GM18505 (cell line): ENCODE measurements at regions not wholly inside any gene's neighbourhood (a gene's known extent, or its start where the extent isn't known, plus 50 kb on each side); places are given as distances from the start of the nearest gene placed in this dataset.

Source experiments
- ATAC-seq: cut with Tn5 transposase; IDR thresholded peaks from one replicate; pipeline ENCODE4 v1.9.1; 2021; ENCODE audit not compliant: unreplicated experiment
- POLR2A ChIP-seq: IDR thresholded peaks from 4 replicates; pipeline ENCODE4 v1.6.1; 2011; ENCODE audit warnings: borderline replicate concordance; ENCODE audit not compliant: insufficient read depth, insufficient read length; ENCODE audit errors: extremely low read depth

- no peak for ATAC-seq
- TF ChIP-seq POLR2A: no peak
Measured at GRCh38 chr18:40102903-40103302, 1852.1 kb upstream of the PIK3C3 start.

DNA sequence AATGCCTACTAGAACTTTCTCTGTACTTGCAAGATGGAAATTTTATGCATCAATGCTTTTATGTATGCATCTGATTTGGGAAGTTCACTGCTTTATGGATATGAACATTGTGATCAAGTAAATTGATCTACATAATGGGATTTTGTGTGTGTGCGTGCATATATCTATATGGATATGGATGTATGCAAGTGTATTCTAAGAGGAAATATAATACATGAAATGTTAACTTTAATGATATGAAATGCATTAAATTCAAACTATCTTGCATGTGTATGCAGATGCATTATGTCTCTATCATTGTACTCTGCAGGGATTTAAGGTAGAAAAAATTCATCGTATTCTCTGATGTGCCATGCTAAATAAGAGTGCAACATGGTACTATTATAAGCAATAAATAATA lies 1855.4 kb upstream of the PIK3C3 start:
- TF ChIP-seq POLR2A: no peak
- ATAC-seq: no peak

DNA sequence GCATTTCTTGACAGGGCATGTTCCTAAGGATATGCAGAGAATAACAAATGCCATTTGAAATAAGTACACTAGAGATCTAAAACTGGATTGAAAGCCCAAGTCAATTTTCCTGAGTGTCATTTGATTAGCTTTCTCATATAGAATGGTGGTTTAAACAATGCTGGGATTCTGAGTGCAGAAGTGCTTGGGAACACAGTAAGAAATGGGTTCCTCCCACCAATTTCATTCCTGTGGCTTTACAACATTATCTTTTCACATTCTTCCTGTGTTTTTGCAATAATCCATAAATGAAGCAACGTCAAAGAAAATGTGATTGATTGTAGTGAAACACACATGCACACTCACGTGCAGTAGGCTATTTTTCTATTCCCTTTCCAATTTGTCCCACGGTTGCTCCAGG lies 1858.4 kb upstream of the PIK3C3 start:
- no peak for ATAC-seq
- TF ChIP-seq POLR2A: no peak

DNA sequence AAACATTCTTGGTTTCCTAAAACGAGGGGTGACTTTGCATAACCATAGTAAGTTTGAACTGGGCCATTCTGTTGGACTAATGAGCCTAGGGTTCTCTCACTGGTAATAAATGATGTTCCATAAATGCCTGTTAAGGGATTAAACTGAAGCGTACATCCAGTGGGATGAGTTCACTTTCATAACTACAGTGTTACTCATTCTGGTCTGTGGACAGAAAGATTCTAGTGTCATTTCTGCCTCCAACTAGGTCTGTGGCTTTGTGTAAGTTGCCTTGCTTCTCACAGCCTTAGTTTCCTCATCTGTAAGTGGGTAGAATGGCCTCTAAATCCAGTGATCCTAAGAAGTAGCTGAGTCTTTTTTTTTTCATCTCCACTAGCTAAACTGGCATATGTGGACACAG lies 1860.6 kb upstream of the PIK3C3 start:
- TF ChIP-seq POLR2A: no peak
- ATAC-seq: no peak

- no peak for ATAC-seq
- no peak for TF ChIP-seq POLR2A
Measured at GRCh38 chr18:40088130-40088529, 1866.9 kb upstream of the PIK3C3 start.

DNA sequence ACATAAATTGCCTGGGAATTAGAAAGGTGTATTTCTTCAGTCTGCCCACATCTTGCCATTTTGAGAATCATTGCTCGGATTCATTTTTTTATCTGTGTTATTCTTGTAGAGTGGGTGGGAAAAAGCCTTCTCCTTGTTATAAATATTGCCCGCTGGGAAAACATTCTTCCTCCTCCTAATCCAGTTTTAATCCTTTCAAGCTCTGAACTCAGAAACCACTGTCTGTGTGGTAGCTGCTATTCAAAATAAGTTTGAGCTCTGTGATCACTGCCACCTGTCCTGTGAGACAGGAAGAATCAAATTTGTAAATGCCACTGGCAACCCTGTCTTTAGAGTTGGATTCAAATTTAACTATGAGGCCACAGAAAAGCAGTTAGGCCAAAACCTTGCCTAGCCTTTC lies 1875.2 kb upstream of the PIK3C3 start:
- no peak for ATAC-seq
- no peak for TF ChIP-seq POLR2A

DNA sequence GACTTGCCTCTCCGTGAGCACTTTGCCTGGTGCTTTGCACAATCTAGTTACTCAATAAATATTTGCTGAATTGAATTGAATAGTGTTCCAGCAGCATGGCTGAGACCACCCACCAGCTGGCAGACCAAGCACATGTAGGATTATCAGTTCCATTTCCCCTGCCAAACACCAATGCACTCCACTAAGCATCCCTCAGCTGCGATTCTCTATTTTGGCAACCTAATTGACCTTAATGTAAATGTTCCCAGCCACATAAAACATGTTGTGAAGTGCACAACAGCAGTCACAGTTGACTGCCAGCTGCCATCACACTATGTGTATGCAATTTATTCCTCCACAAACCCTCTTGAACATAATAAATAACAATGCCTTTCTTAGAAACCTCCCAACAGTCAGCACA lies 1879.4 kb upstream of the PIK3C3 start:
- TF ChIP-seq POLR2A: no peak
- ATAC-seq: no peak

DNA sequence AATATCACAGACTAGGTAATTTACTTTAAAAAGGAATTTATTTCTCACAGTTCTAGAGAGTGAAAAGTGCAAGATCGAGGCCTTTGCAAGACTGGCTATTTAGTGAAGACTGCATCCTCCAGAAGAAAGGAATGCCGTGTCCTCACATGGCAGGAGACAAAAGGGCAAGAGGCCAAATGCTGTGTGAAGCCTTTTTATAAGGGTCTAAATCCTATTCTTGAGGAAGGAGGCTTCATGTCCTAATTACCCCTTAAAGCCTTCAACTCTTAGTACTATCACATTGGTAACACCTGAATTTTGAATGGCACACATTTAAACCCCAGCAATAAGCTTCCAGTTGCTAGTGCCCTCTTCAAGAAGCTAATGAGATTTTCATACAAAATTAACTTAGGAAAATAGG lies 1882.3 kb upstream of the PIK3C3 start:
- ATAC-seq: no peak
- no peak for TF ChIP-seq POLR2A

DNA sequence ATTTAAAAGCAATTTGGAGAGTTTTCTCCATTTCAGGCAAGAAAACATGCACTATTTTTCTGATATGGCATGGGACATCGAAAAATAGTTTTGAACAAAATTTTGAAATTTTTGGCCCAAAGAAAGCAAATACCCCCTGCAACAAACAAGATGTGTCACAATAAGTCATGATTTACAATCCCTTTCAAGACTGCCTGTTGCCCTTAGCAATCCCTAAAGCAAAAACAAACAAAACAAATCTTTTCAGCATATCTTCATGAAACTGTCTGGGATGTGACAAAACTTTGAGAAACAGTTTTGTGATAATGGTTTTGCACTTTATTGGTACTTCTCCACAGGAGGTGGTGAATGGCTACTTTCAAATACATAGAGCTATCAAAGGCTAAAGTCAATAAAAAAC lies 1888.7 kb upstream of the PIK3C3 start:
- no peak for ATAC-seq
- no peak for TF ChIP-seq POLR2A

GRCh38 chr18:40063488-40063887 lies 1891.5 kb upstream of the PIK3C3 start:
- no peak for ATAC-seq
- no peak for TF ChIP-seq POLR2A

DNA sequence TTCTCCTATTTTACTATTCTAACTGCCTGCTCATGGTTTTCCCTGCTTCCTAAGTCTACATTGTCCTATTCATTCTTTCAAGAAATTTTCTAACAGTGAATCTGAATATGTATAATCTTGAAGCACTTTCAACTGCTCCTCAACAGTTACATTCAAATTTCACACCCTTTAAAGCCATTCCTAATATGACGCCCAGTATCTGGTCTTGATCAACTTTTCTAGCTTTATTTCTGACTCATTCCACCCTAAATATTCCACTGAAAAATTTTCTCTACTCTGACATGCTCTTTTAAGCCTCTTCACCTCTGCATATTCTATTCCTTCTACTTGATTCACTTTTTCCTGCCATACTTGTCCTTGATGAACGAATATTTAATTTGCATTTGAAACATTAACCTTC lies 1893.9 kb upstream of the PIK3C3 start:
- ATAC-seq: no peak
- TF ChIP-seq POLR2A: no peak

DNA sequence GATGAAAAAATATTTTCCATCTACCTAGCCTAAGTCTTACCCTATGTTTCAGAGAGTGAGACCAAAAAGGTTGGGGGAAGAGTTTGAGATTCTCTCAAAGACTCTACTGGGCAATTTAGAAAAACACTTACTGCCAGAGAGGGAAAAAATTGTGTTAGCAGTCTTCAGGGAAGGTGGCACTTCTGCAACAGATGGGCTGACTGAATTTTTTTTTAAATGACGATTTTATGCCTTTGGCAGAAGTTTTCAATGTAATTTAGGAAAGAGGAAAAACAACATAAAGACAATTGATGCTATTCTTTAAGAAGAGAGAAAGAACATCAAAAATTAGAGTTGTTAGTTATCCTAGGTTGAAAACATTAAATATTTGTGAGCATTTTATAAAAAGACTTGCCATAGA lies 1894.5 kb upstream of the PIK3C3 start:
- no peak for ATAC-seq
- TF ChIP-seq POLR2A: no peak

DNA sequence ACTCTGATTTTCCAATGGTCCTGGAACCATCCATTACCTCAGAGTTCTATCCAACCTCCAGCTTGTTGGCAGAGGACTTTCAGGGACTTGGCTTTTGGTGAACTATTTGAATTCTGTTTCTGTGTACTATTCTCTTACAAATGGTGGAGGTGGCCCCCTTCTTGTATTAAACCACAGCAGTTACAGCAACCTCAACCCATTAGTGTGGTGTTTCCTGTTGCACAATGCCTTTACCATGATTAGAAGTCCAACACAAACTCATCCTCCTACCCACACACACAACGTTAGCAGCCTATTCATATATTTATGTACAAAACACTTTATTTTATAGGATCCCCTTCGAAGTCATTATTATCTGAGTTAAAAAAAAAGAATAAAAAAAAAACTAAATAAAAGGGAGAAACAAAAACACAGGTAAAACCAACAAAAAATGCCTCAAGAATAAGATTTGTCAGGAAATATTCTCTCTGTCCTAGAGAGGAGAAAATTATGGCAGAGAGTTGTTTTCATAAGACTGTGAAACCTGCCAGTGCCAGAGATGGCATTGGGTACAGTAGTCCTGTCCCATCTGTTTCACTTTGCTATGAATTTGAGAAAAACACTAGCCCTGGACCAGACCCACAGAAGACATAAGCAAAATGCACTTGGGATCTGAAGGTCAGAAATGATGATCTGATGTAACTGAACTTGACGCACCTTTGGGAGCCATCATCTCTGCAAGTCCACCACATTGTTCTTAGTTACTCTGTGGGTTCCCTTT lies 1896.0 kb upstream of the PIK3C3 start:
- no peak for TF ChIP-seq POLR2A
- no peak for ATAC-seq

DNA sequence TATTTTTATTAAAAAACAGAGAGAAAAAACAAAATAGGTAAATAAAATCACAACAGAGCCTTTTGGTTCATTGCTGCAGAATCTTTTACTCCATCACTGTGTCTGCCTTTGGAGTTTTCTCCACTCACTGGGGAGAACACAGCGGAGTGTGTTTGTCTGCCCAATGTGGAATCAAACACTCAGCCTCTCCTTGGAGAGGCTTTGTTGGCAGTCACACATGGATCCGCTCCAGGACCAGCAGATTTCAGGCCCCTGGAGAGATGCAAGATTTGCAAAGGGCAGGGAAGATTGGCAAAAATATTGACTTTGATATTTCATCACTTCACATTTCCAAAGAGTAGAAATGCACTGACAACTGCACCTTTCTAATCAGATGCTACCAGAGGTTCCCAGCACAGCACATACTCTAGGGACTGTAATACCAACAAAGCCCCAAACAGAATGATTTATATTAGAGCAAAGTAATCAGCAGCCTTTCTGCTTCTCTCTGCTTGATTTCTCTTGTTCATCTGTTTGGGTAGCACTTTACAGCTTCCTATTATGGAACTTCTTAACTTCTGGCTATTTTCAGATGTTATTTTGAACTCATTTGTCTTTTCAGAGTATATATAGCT lies 1898.8 kb upstream of the PIK3C3 start:
- no peak for TF ChIP-seq POLR2A

More for the DNA sequence above, 1898.8 kb upstream of the PIK3C3 start:
- no peak for ATAC-seq
